ENCODE measurements at regions not wholly inside any gene's neighbourhood (a gene's known extent, or its start where the extent isn't known, plus 50 kb on each side); places are given as distances from the start of the nearest gene placed in this dataset.
"Not testable (repeated sequence)": the region's sequence is repeated elsewhere in the genome, so short reads cannot be mapped to it uniquely, and the experiment has no call there.

DNA sequence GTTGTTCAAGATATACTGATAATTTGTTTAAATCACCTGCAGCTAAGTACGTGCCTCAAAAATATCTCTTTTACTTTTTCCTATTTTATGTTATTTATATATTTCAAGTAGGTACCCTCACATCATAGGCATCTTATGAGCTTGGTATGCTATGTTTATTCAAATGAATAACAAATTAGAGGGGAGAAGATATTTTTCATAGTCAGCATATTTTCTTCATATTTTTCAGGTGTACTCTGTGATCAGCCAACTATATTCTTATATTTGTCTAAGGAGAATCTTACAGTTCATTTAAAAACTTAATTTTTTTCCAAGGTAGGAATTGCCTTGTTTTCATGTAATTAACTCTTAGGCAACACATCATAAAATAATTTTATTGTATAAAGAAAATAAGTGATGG lies 421.1 kb upstream of the GRM7 start:
- no peak for ATAC-seq (replicated peaks)
- H3K27me3 Mint-ChIP-seq: no peaks in the 10 kb centered on the region
- no peaks in the 10 kb centered on the region for H3K4me1 Mint-ChIP-seq
- no peak overlapping the region for H3K4me3 Mint-ChIP-seq
- no peak for DNase-seq
- H3K27ac Mint-ChIP-seq: no peak overlapping the region
- no peaks in the 10 kb centered on the region for H3K9me3 Mint-ChIP-seq
- no peaks in the 10 kb centered on the region for H3K36me3 Mint-ChIP-seq

DNA sequence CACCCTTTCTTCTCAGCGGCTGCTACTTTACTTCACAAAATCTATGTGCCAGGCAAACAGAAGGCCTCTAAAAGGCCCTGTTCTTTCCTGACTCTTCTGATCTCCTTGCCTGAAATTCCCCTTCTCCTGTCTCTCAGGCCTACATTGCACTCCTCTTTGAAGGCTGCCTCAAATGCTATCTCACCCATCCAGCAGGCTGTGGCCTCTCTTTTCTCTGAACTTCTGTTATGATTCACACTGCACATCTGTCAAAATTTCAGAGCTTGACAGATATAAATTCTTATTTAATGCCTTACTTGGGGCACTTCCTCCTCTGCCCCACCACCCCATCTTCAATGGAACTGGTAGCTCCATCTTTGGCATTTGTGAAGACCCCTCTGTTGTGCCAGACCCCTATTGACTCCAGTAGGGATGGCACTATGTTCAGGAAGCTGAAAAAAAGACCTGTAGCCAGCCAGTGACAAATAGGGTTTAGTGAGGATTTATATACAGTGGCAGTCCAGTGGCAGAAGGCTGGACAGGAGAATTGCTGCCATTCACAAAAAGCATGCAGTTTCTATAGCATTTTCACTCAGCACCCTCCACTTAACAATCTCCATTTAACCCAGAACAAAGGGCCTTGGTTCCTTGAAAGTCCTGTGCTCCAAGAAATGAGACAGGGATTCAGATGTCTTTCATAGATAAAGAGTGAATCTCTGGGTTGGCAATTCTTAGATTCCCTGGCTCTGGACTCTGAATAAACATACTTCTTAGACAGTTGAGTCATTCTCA lies 415.8 kb upstream of the GRM7 start:
- Mint-ChIP-seq H3K36me3 (no peaks in the 10 kb centered on the region), H3K27me3 (peaks cover 0 to 4% of the 10 kb centered on the region in 2 donors), H3K9me3 (no peaks in the 10 kb centered on the region), H3K4me3 (no peak overlapping the region), H3K4me1 (peaks cover 0 to 4% of the 10 kb centered on the region in 2 donors), H3K27ac (no peak overlapping the region)
- no peak for ATAC-seq (replicated peaks)
- DNase-seq: no peak

DNA sequence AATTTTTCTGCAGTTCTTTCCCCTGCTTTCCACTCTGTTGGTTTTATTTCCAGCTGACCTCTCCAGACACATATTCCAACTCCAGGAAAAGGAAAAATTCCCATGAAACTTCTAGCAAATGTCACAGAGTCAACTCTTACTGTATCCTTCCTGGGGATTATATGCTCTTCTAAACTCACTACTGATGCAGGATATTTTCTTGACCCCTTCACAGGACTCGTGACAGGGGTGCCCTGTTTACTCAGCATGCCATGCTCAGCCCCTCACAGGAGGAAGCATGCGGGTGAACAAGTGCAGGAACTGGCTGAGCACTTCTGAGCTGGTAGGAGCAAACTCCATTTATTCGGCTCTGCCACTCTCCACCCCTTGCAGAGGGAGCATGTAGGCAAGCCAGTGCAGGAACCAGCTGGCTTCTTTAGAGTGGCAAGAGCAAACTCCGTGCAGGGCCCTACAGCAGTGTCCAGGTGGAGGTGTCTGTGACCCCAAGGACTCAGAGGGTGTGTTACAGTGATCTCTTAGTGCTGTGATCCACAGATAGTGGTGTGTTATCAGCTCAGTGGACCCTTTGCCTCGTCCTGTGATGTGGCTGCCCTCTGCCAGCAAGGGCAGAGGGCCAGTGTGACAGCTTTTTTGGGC lies 413.6 kb upstream of the GRM7 start:
- no peak for ATAC-seq (replicated peaks)

GRCh38 chr3:6448011-6448410 lies 412.9 kb upstream of the GRM7 start:
- Mint-ChIP-seq H3K27ac (no peak overlapping the region), H3K9me3 (no peaks in the 10 kb centered on the region), H3K27me3 (peaks cover 0 to 4% of the 10 kb centered on the region in 2 donors), H3K36me3 (no peaks in the 10 kb centered on the region), H3K4me1 (peaks cover 0 to 4% of the 10 kb centered on the region in 2 donors), H3K4me3 (no peak overlapping the region)
- no peak for DNase-seq
- ATAC-seq (replicated peaks): no peak

More for the DNA sequence above, 413.6 kb upstream of the GRM7 start:
- Mint-ChIP-seq H3K4me3 (no peak overlapping the region), H3K4me1 (peaks cover 0 to 4% of the 10 kb centered on the region in 2 donors), H3K27ac (no peak overlapping the region), H3K27me3 (peaks cover 0 to 4% of the 10 kb centered on the region in 2 donors), H3K9me3 (no peaks in the 10 kb centered on the region), H3K36me3 (no peaks in the 10 kb centered on the region)
- no peak for DNase-seq

DNA sequence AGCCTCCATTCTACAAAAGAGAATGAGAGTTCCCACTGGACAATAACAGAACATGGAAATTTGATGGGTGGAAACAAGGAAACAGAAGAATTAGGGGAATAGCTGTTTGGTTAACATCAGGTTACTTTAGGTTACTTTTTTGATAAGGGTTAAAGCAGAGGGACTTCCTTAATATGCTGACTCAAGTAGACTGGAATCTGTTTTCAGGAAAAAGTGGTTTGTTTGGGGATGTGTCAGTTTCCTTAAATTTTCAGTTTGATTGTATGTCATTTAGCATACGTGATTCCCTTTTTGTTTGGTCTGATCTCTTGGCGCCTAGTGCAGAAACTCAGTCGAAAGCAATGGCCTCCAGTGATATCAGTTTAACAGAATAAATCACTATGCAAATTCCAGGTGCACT lies 411.8 kb upstream of the GRM7 start:
- H3K27ac Mint-ChIP-seq: no peak overlapping the region
- H3K4me3 Mint-ChIP-seq: no peak overlapping the region
- H3K9me3 Mint-ChIP-seq: no peaks in the 10 kb centered on the region
- no peaks in the 10 kb centered on the region for H3K36me3 Mint-ChIP-seq
- peaks cover 0 to 4% of the 10 kb centered on the region in 2 donors for H3K4me1 Mint-ChIP-seq
- no peak for ATAC-seq (replicated peaks)
- DNase-seq: no peak
- H3K27me3 Mint-ChIP-seq: peaks cover 0 to 4% of the 10 kb centered on the region in 2 donors

DNA sequence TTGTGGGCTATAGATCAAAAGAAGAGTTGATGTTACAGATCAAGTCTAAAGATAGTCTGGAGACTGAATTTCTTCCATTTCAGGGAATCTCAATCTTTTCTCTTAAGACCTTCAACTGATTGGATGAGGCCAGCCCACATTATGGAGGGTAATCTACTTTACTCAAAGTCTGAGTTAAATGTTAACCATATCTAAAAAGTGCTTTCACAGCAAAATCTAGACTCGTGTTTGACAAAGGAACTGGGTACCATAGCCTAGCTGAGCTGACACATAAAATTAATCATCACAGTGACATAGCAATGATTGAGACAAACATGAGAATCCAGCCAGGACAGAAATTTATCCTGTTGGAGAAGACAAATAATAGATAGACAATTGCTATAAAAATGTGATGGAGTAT lies 407.9 kb upstream of the GRM7 start:
- no peak overlapping the region for H3K4me3 Mint-ChIP-seq
- no peaks in the 10 kb centered on the region for H3K9me3 Mint-ChIP-seq
- H3K4me1 Mint-ChIP-seq: no peaks in the 10 kb centered on the region
- no peak for ATAC-seq (replicated peaks)
- no peaks in the 10 kb centered on the region for H3K36me3 Mint-ChIP-seq
- DNase-seq: no peak
- H3K27ac Mint-ChIP-seq: no peak overlapping the region
- no peaks in the 10 kb centered on the region for H3K27me3 Mint-ChIP-seq

DNA sequence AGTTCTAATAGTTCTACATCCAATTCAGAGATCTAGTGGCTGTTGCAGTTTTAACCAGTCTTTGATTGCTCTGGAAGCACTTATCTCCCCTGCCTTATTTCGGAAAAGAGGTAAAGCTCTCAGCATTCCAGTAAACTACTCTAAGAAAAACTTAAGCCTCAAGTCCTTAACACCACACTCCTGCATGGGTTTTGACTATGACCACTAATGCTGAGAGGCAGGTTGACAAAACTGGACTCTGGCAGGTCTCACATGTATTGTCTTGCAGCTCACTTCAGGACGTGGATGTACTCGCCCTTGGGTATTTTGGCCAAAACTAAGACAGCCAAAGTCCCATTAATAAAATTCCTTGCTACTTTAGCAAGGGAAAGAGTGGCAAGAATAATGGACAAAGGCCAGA lies 405.9 kb upstream of the GRM7 start:
- H3K9me3 Mint-ChIP-seq: no peaks in the 10 kb centered on the region
- no peaks in the 10 kb centered on the region for H3K36me3 Mint-ChIP-seq
- H3K27ac Mint-ChIP-seq: no peak overlapping the region
- no peak for DNase-seq
- H3K4me3 Mint-ChIP-seq: no peak overlapping the region
- H3K4me1 Mint-ChIP-seq: no peaks in the 10 kb centered on the region
- H3K27me3 Mint-ChIP-seq: no peaks in the 10 kb centered on the region
- no peak for ATAC-seq (replicated peaks)

DNA sequence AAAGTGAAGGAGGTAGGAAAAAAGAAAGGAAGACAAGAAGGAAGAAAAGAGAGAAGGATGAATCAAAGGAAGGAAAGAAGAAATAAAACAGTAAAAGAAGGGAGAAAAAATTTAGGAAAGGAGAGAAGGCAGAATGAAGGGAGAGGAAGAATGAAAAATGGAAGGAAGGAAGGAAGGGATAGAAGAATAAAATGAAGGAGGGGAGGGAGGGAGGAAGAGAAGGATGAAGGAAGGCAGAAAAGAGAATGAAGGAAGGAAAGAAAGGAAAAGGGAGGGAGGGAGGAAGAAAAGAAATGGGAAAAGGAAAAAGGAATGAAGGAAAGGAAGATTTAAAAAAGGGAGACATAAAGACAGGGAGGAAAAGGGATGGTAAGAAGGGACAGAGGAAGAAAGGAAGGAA lies 393.7 kb upstream of the GRM7 start:
- Mint-ChIP-seq H3K4me1 (no peaks in the 10 kb centered on the region), H3K27me3 (no peaks in the 10 kb centered on the region), H3K9me3 (peaks cover 4% of the 10 kb centered on the region in 2 donors), H3K27ac (no peak overlapping the region), H3K4me3 (no peak overlapping the region), H3K36me3 (no peaks in the 10 kb centered on the region)
- ATAC-seq (replicated peaks) (no peak), DNase-seq (no peak)

GRCh38 chr3:6468589-6468988 lies 392.3 kb upstream of the GRM7 start:
- ATAC-seq (replicated peaks) (no peak), DNase-seq (no peak)
- H3K9me3 Mint-ChIP-seq: no peaks in the 10 kb centered on the region
- no peak overlapping the region for H3K4me3 Mint-ChIP-seq
- no peaks in the 10 kb centered on the region for H3K4me1 Mint-ChIP-seq
- no peak overlapping the region for H3K27ac Mint-ChIP-seq
- no peaks in the 10 kb centered on the region for H3K36me3 Mint-ChIP-seq
- H3K27me3 Mint-ChIP-seq: no peaks in the 10 kb centered on the region

GRCh38 chr3:6471744-6472143 lies 389.2 kb upstream of the GRM7 start:
- ATAC-seq (replicated peaks): no peak
- no peak for DNase-seq
- Mint-ChIP-seq H3K27ac (no peak overlapping the region), H3K9me3 (no peaks in the 10 kb centered on the region), H3K27me3 (no peaks in the 10 kb centered on the region), H3K36me3 (no peaks in the 10 kb centered on the region), H3K4me3 (no peak overlapping the region), H3K4me1 (no peaks in the 10 kb centered on the region)

GRCh38 chr3:6490487-6491327 lies 370.2 kb upstream of the GRM7 start:
- H3K4me1 Mint-ChIP-seq; DNase-seq; H3K36me3 Mint-ChIP-seq; H3K27me3 Mint-ChIP-seq; H3K9me3 Mint-ChIP-seq; ATAC-seq (replicated peaks); H3K27ac Mint-ChIP-seq; H3K4me3 Mint-ChIP-seq: not testable (repeated sequence)

GRCh38 chr3:6491768-6492167 lies 369.1 kb upstream of the GRM7 start:
- H3K27me3 Mint-ChIP-seq: no peaks in the 10 kb centered on the region
- DNase-seq (no peak), ATAC-seq (replicated peaks) (no peak)

DNA sequence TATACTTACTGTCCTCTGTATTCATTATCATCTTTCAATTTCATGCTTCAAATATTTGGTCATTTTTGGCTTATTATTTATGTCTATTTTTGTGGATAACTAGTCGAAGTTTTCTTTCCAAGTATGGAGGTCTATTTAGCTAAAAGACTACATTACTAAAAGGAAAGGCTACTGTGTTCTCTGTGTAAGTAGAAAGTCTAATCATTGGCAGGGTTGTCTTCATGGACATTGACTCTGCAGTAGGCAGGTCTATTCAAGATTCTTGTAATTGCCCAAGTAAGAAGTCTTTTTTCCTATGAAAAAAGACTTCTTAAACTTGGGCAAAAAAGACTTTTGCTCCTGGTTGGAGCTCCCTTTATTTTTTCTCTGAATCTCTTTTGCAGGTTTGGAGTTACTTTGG lies 368.6 kb upstream of the GRM7 start:
- no peaks in the 10 kb centered on the region for H3K27me3 Mint-ChIP-seq
- H3K4me1 Mint-ChIP-seq: no peaks in the 10 kb centered on the region
- no peaks in the 10 kb centered on the region for H3K36me3 Mint-ChIP-seq
- peaks cover 4 to 6% of the 10 kb centered on the region in 2 donors for H3K9me3 Mint-ChIP-seq
- no peak overlapping the region for H3K4me3 Mint-ChIP-seq
- no peak overlapping the region for H3K27ac Mint-ChIP-seq
- DNase-seq (no peak), ATAC-seq (replicated peaks) (no peak)

More at GRCh38 chr3:6491768-6492167, 369.1 kb upstream of the GRM7 start:
- H3K4me1 Mint-ChIP-seq: no peaks in the 10 kb centered on the region
- H3K36me3 Mint-ChIP-seq: no peaks in the 10 kb centered on the region
- no peak overlapping the region for H3K4me3 Mint-ChIP-seq
- no peak overlapping the region for H3K27ac Mint-ChIP-seq
- H3K9me3 Mint-ChIP-seq: peaks cover 4 to 6% of the 10 kb centered on the region in 2 donors

DNA sequence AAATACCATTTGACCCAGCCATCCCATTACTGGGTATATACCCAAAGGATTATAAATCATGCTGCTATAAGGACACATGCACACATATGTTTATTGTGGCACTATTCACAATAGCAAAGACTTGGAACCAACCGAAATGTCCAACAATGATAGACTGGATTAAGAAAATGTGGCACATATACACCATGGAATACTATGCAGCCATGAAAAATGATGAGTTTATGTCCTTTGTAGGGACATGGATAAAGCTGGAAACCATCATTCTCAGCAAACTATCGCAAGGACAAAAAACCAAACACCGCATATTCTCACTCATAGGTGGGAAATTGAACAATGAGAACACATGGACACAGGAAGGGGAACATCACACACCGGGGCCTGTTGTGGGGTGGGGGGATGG lies 362.0 kb upstream of the GRM7 start:
- H3K27me3 Mint-ChIP-seq; H3K36me3 Mint-ChIP-seq; DNase-seq; H3K4me3 Mint-ChIP-seq; H3K9me3 Mint-ChIP-seq; H3K27ac Mint-ChIP-seq; ATAC-seq (replicated peaks); H3K4me1 Mint-ChIP-seq: not testable (repeated sequence)

GRCh38 chr3:6504347-6504746 lies 356.6 kb upstream of the GRM7 start:
- Mint-ChIP-seq H3K27me3 (no peaks in the 10 kb centered on the region), H3K4me1 (no peaks in the 10 kb centered on the region), H3K36me3 (no peaks in the 10 kb centered on the region), H3K4me3 (no peak overlapping the region), H3K9me3 (peaks cover 6% of the 10 kb centered on the region in 2 donors), H3K27ac (no peak overlapping the region)
- DNase-seq (no peak), ATAC-seq (replicated peaks) (no peak)

All from stimulated activated naive B cell treated with anti-CD40 and anti-IgM and Interleukin-4, amounts not matched to agents 10 μg/mL and 1 μg/mL and 100 μg/mL, for 72 hours (primary cell).